ENCODE measurements at regions not wholly inside any gene's neighbourhood (a gene's known extent, or its start where the extent isn't known, plus 50 kb on each side); places are given as distances from the start of the nearest gene placed in this dataset.

DNA sequence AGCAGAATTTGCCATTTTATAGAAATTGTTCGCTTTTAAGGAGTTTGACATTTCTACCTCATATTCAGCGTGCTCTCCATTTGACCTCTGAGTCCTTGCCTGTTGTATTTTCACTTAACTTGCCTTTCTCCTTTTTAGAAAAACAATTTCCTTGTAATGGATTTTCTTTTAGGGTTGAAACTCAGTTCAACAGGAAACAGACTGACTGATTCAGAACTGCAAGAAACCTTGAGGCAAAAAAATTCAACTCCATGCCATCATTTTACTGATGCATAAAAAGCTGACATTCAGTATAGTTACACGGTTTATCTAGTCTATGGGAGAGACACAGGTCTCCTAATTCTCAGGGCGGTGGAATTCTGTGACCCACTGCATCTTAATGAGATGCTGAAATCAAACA lies 59.8 kb downstream of the MRPS30 start:
- intact Hi-C loops (cut with DNase I): no loop called here
- DNase-seq (no peak), ATAC-seq (ENCODE audit: poor library complexity) (no peak)

DNA sequence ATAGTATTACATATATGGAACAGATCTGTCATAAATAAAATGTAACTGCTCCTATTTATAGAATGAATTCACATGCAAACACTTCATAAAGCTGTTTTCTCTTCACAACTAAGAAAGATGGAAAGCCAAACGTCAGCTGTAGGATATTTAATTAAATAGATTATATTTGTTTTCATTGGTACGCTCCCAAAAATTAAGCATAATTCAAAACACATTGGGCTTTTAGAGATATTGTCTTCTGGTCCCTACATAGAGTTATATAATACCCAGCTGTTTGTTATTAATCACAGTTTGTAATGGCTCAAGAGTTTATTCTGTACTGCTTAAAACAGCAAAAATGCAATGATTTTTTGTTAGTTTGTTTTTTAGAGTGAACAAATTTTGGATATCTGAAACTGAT lies 61.2 kb downstream of the MRPS30 start:
- ATAC-seq (ENCODE audit: poor library complexity): no peak
- intact Hi-C loops (cut with DNase I): no loop called here
- DNase-seq: no peak

GRCh38 chr5:44870430-44870829 lies 61.7 kb downstream of the MRPS30 start:
- ATAC-seq (ENCODE audit: poor library complexity): no peak
- DNase-seq: no peak
- intact Hi-C loops (cut with DNase I): no loop called here

DNA sequence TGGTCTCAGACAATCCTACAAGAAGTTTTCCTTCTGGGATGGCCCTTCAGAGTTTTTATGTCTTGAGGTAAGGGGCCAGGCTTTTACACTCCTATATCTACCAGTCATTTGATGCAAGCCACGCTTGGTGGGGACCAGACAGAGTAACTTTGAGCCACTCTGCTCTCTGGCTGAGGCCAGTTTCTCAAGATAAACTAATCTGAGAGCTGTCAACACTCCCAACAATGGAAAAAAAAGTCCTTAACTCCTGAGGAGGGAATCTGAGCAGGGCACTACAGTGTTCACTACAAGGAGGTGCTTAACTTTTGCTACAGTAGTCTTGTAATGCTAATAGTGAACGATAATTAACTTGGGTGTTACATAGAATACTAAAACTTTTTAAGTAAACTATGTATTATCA lies 62.7 kb downstream of the MRPS30 start:
- DNase-seq (no peak), ATAC-seq (ENCODE audit: poor library complexity) (no peak)
- intact Hi-C loops (cut with DNase I): no loop called here

GRCh38 chr5:44875661-44876605 lies 67.2 kb downstream of the MRPS30 start:
- no peak for ATAC-seq (ENCODE audit: poor library complexity)
- intact Hi-C loops (cut with DNase I): no loop called here

GRCh38 chr5:44881266-44881665 lies 72.5 kb downstream of the MRPS30 start:
- DNase-seq: no peak
- ATAC-seq (ENCODE audit: poor library complexity): no peak
- intact Hi-C loops (cut with DNase I): no loop called here

More at GRCh38 chr5:44875661-44876605, 67.2 kb downstream of the MRPS30 start:
- DNase-seq: no peak

DNA sequence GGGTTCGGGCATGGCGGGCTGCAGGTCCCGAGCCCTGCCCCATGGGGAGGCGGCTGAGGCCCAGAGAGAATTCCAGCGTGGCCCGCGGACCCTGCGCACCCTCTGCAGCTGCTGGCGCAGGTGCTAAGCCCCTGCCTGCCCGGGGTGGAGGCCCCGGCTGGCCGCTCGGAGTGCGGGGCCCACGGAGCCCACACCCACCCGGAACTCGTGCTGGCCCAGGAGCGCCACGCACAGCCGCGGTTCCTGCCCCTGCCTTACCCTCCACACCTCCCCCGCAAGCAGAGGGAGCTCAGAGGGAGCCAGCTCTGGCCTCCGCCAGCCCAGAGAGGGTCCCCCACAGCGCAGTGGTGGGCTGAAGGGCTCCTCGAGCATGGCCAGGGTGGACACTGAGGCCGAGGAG lies 75.3 kb downstream of the MRPS30 start:
- no peak for DNase-seq
- ATAC-seq (ENCODE audit: poor library complexity): no peak
- intact Hi-C loops (cut with DNase I): no loop called here

- intact Hi-C loops (cut with DNase I): no loop called here
- ATAC-seq (ENCODE audit: poor library complexity) (no peak), DNase-seq (no peak)
Observed at GRCh38 chr5:44885903-44886302, 77.2 kb downstream of the MRPS30 start.

DNA sequence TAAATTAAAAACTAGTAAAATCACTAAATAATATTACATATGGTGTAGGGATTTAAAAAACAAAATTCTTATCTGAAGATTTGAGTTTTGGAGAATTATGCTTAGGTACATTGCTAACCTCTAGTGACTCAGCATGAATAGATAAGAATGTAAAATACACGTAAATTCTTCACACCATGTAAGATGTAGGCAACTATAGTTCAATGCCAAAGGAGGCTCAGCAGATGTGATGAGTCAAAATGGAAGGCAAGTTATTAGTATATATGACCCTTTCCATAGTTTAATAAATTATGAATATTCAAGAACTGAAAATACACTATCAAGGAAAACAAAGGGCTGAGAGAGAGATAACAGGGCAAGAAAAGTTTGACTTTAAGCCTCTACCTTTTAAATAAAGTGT lies 79.0 kb downstream of the MRPS30 start:
- DNase-seq (no peak), ATAC-seq (ENCODE audit: poor library complexity) (no peak)
- intact Hi-C loops (cut with DNase I): no loop called here

- DNase-seq (no peak), ATAC-seq (ENCODE audit: poor library complexity) (no peak)
- intact Hi-C loops (cut with DNase I): no loop called here
Observed at GRCh38 chr5:44888435-44888834, 79.7 kb downstream of the MRPS30 start.

DNA sequence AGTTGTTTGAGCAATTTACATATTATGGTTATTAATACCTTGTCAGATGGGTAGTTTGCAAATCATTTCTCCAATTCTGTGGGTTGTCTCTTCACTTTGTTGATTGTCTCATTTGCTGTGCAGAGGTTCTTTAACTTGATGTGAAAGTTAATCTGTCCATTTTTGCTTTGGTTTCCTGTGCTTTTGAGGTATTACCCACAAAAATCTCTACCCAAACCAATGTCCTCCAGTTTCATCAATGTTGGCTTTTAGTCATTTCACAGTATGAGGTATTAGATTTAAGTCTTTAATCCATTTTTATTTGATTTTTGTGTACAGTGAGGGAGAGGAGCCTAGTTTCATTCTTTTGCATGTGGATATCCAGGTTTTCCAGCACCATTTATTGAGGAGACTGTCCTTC lies 82.4 kb downstream of the MRPS30 start:
- ATAC-seq (ENCODE audit: poor library complexity) (no peak), DNase-seq (no peak)
- intact Hi-C loops (cut with DNase I): no loop called here

DNA sequence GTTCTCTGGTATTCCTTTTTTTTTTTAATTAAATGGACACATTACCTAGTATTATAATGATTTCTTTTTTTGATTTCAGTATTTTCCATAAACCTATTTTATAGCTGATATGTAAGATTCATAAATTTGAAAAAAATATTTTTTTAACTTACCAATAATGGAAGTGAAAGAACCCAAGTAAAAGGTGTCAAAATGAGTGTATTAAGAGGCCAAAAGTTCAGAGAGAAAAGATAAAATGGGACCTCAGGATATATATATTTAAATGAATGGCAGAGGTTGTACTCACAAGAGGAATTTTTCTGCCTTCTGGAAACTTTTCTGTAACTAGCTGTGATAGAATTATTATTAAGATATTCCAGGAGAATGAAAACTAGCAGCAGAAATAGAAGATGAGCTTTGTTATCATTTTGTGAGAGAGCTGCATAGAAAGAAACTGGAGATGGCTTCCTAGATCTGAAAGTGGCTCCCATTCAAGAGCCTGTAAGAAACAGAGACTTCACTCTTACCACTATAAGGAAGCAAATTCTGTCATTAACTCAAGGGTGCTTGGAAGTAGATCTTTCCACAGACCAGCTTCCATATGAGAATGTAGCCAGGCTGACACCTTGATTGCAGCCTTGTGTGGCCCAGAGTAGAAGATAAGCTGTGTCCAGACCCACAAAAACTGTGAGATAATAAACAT lies 91.7 kb downstream of the MRPS30 start:
- no peak for DNase-seq
- no peak for ATAC-seq (ENCODE audit: poor library complexity)
- intact Hi-C loops (cut with DNase I): no loop called here

GRCh38 chr5:44907396-44907795 lies 98.6 kb downstream of the MRPS30 start:
- intact Hi-C loops (cut with DNase I): no loop called here
- no peak for ATAC-seq (ENCODE audit: poor library complexity)
- no peak for DNase-seq

DNA sequence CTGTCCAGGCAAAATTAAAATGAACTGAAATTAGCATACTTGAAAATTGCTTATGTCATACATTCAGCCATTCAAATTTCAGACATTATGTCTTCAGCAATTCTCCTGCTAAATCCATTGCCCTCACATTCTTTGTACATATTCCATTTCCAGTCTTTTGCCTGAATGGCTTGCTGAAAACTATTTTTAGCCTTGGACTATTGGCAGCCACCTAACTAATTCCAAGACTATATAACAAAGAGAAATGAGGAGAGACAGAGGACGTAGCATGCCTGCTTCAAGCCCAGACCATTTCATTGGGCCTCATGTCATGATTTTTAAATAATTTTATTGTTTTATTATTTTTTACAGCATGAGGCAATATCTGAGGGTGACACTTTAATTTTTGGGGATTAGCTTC lies 100.3 kb downstream of the MRPS30 start:
- ATAC-seq (ENCODE audit: poor library complexity): peak; percentile 62
- intact Hi-C loops (cut with DNase I): no loop called here
- DNase-seq: no peak

DNA sequence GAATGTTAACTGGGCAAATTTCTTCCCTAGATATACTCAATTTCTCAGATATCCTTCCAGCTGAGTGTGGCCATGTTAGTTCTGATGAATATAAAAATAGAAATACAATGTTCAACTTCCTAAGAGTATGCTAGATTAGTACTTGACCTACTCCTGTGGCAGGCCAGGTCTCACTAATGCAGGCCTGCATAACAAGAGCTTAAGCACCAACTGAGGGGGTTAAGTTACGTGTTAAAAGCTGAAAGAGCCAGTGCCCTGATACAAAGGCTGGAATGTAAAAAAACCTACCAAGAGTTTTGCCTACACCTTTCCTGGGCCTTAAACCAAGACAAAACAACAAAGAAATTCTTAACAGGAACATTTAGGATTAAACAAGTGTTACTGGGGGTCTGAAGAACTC lies 102.8 kb downstream of the MRPS30 start:
- intact Hi-C loops (cut with DNase I): no loop called here
- DNase-seq: no peak
- ATAC-seq (ENCODE audit: poor library complexity): no peak

GRCh38 chr5:44914221-44914620 lies 105.5 kb downstream of the MRPS30 start:
- intact Hi-C loops (cut with DNase I): no loop called here
- ATAC-seq (ENCODE audit: poor library complexity): no peak

GRCh38 chr5:44919560-44919959 lies 110.8 kb downstream of the MRPS30 start:
- intact Hi-C loops (cut with DNase I): no loop called here
- DNase-seq (no peak), ATAC-seq (ENCODE audit: poor library complexity) (no peak)

More at GRCh38 chr5:44914221-44914620, 105.5 kb downstream of the MRPS30 start:
- DNase-seq: no peak

GRCh38 chr5:44927115-44927733 lies 118.5 kb downstream of the MRPS30 start:
- intact Hi-C loops (cut with DNase I): no loop called here
- DNase-seq (no peak), ATAC-seq (ENCODE audit: poor library complexity) (no peak)

DNA sequence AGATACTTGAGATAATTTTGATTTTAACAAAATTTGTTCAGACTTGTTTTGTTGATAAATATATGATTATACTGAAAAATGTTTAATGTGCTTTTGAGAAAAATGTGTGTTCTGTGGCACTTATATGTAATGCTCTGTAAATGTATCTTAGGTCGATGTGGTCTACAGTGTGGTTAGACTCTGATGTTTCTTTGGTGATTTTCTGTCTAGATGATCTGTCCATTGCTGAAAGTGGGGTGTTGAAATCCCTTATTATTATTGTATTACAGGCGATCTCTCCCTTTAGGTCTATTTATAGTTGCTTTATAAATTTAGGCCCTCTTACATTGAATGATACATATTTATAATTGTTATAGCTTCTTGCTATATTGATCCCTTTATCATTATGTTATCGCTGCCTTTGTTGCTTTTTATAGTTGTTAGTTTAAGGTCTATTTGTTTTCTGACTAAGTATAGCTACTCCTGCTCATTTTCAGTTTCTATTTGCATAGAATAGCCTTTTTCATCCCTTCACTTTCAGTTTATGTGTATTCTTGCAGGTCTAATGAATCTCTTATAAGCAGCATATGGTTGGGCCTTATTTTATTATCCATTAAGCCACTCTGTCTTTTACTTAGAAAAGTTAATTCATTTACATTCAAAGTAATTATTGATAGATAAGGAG lies 124.3 kb downstream of the MRPS30 start:
- DNase-seq (no peak), ATAC-seq (ENCODE audit: poor library complexity) (no peak)
- intact Hi-C loops (cut with DNase I): no loop called here
